Neural cell (in vitro differentiated cells): ENCODE measurements at regions not wholly inside any gene's neighbourhood (a gene's known extent, or its start where the extent isn't known, plus 50 kb on each side); places are given as distances from the start of the nearest gene placed in this dataset.

Experiments used
- H2AFZ ChIP-seq: fragments of 200-600, 300-800 bp; sonication (generic), shearing (Covaris generic); 2 replicates; pipeline ENCODE4 v1.6.0; 2014; ENCODE audit warnings: low read depth, mild to moderate bottlenecking, antibody characterized with exemption, low read length, moderate library complexity
- H3F3A ChIP-seq: fragments of 200-600 bp; shearing (Covaris generic); 2 replicates; pipeline ENCODE4 v1.6.1; 2016; ENCODE audit warnings: mild to moderate bottlenecking, moderate library complexity, mixed read lengths, antibody characterized with exemption, low read length; ENCODE audit not compliant: insufficient read depth, poor library complexity, severe bottlenecking
- H3K27ac ChIP-seq: fragments of 200-600, 300-800 bp; sonication (generic), shearing (Covaris generic); 2 replicates; pipeline ENCODE4 v1.5.1; 2014; ENCODE audit warnings: mild to moderate bottlenecking, low read length, moderate library complexity
- H3K27me3 ChIP-seq: fragments of 300-800, 200-600 bp; sonication (generic), shearing (Covaris generic); 2 replicates; pipeline ENCODE4 v1.6.0; 2014; ENCODE audit warnings: mild to moderate bottlenecking, low read depth, low read length, moderate library complexity; ENCODE audit not compliant: insufficient read depth
- H3K36me3 ChIP-seq: fragments of 300-800, 200-600 bp; sonication (generic), shearing (Covaris generic); 2 replicates; pipeline ENCODE4 v1.5.1; 2014; ENCODE audit warnings: mild to moderate bottlenecking, antibody characterized with exemption, low read length, moderate library complexity; ENCODE audit not compliant: insufficient read depth
- H3K4me2 ChIP-seq: fragments of 300-800, 200-600 bp; sonication (generic), shearing (Covaris generic); 2 replicates; pipeline ENCODE4 v1.6.0; 2014; ENCODE audit warnings: mild to moderate bottlenecking, low read length
- H3K4me3 ChIP-seq: fragments of 300-800, 200-600 bp; sonication (generic), shearing (Covaris generic); 2 replicates; pipeline ENCODE4 v1.5.1; 2014; ENCODE audit warnings: mild to moderate bottlenecking, low read length, moderate library complexity
- H3K79me2 ChIP-seq: fragments of 200-600 bp; shearing (Covaris generic); replicated peaks from 2 replicates; pipeline ENCODE4 v1.6.0; 2014; ENCODE audit warnings: mild to moderate bottlenecking, low read length, moderate library complexity; ENCODE audit not compliant: insufficient read depth
- H3K9ac ChIP-seq: fragments of 300-800, 200-600 bp; sonication (generic), shearing (Covaris generic); 2 replicates; pipeline ENCODE4 v1.6.1; 2016; ENCODE audit warnings: mild to moderate bottlenecking, low read length, mixed read lengths
- H3K9me2 ChIP-seq: fragments of 200-600 bp; shearing (Covaris generic); 2 replicates; pipeline ENCODE4 v1.6.1; 2016; ENCODE audit warnings: mild to moderate bottlenecking, low read length, mixed read lengths; ENCODE audit not compliant: insufficient read depth
- H3K9me3 ChIP-seq: fragments of 200-600, 300-800 bp; sonication (generic), shearing (Covaris generic); 2 replicates; pipeline ENCODE4 v1.6.1; 2016; ENCODE audit warnings: mild to moderate bottlenecking, mixed run types, low read length, moderate library complexity, mixed read lengths
- H4K20me1 ChIP-seq: fragments of 200-600 bp; shearing (Covaris generic); 2 replicates; pipeline ENCODE4 v1.6.1; 2016; ENCODE audit warnings: mild to moderate bottlenecking, mixed run types; ENCODE audit not compliant: insufficient read depth
- EP300 ChIP-seq: fragments of 450-650 bp; conservative IDR thresholded peaks from 2 replicates; pipeline ENCODE4 v1.6.1; 2014; ENCODE audit warnings: antibody characterized with exemption, mild to moderate bottlenecking, moderate library complexity; ENCODE audit not compliant: poor library complexity, severe bottlenecking
- EZH2 ChIP-seq: fragments of 200-600, 300-800 bp; shearing (Covaris generic), sonication (generic); IDR thresholded peaks from 2 replicates; pipeline ENCODE4 v1.6.1; 2014; ENCODE audit warnings: antibody characterized with exemption, low read length, borderline replicate concordance, mild to moderate bottlenecking; ENCODE audit not compliant: insufficient read depth, poor library complexity, severe bottlenecking
- MXI1 ChIP-seq: fragments of 450-650 bp; conservative IDR thresholded peaks from 2 replicates; pipeline ENCODE4 v1.6.1; 2014; ENCODE audit warnings: antibody characterized with exemption, mild to moderate bottlenecking; ENCODE audit not compliant: poor library complexity, severe bottlenecking
- POLR2AphosphoS5 ChIP-seq: IDR thresholded peaks from 2 replicates; pipeline ENCODE4 v1.6.1; 2012
- RAD21 ChIP-seq: fragments of 450-650 bp; conservative IDR thresholded peaks from 2 replicates; pipeline ENCODE4 v1.6.1; 2014; ENCODE audit warnings: antibody characterized with exemption, mild to moderate bottlenecking, moderate library complexity
- REST ChIP-seq: IDR thresholded peaks from 2 replicates; pipeline ENCODE4 v1.6.1; 2012; ENCODE audit warnings: borderline replicate concordance
- SMC3 ChIP-seq: fragments of 450-650 bp; conservative IDR thresholded peaks from 2 replicates; pipeline ENCODE4 v1.6.1; 2014; ENCODE audit warnings: antibody characterized with exemption, mild to moderate bottlenecking, moderate library complexity; ENCODE audit not compliant: poor library complexity
- TAF1 ChIP-seq: IDR thresholded peaks from 2 replicates; pipeline ENCODE4 v1.6.1; 2012; ENCODE audit warnings: low read depth
- TF ChIP-seq, protein P1 (sequence below): fragments of 450-650 bp; IDR thresholded peaks from 2 replicates; pipeline ENCODE4 v1.5.1; 2014; ENCODE audit warnings: antibody characterized with exemption, mild to moderate bottlenecking, moderate library complexity; ENCODE audit not compliant: poor library complexity, severe bottlenecking

DNA sequence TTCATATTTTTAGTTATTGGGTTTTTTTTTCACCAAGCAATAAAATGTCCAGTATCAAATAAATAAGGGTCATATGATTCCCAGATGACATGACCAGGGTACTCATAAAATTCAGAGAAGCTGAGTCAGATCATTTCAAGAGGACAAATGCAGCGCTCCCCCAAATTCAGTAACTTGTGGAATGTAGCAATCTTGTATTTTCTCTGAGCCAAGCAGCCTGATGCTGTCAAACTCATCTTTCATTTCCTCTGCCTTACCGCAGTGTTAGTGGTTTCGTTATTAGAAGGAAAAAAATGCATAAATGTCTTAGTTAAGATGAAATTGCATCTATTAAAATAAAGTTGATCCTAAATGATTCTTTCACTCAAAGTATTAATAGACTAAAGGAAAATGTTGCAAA is 57.8 kb upstream of the EDN1 start:
- Histone ChIP-seq H2AFZ (no peak overlapping the region), H3K27me3 (no peaks in the 10 kb centered on the region), H3K27ac (no peak overlapping the region), H3K4me3 (no peak overlapping the region), H3K79me2 (no peaks in the 10 kb centered on the region), H3K9ac (no peak overlapping the region), H3K9me2 (no peaks in the 10 kb centered on the region), H4K20me1 (no peaks in the 10 kb centered on the region), H3F3A (no peaks in the 10 kb centered on the region), H3K4me2 (no peak overlapping the region), H3K9me3 (no peaks in the 10 kb centered on the region), H3K36me3 (no peaks in the 10 kb centered on the region)
- TF ChIP-seq SMC3 (no peak), EZH2 (no peak), EP300 (no peak), REST (no peak), MXI1 (no peak), TAF1 (no peak), POLR2AphosphoS5 (no peak), RAD21 (no peak)
- TF ChIP-seq, protein P1, sequence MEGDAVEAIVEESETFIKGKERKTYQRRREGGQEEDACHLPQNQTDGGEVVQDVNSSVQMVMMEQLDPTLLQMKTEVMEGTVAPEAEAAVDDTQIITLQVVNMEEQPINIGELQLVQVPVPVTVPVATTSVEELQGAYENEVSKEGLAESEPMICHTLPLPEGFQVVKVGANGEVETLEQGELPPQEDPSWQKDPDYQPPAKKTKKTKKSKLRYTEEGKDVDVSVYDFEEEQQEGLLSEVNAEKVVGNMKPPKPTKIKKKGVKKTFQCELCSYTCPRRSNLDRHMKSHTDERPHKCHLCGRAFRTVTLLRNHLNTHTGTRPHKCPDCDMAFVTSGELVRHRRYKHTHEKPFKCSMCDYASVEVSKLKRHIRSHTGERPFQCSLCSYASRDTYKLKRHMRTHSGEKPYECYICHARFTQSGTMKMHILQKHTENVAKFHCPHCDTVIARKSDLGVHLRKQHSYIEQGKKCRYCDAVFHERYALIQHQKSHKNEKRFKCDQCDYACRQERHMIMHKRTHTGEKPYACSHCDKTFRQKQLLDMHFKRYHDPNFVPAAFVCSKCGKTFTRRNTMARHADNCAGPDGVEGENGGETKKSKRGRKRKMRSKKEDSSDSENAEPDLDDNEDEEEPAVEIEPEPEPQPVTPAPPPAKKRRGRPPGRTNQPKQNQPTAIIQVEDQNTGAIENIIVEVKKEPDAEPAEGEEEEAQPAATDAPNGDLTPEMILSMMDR, result no peak

- H3K27ac ChIP-seq, result no peak overlapping the region
- no peaks in the 10 kb centered on the region for H3F3A ChIP-seq
- no peaks in the 10 kb centered on the region for H3K79me2 ChIP-seq
- H3K9ac ChIP-seq, result no peak overlapping the region
- no peaks in the 10 kb centered on the region for H3K9me3 ChIP-seq
- no peak overlapping the region for H2AFZ ChIP-seq
- TF ChIP-seq EZH2 (no peak), RAD21 (no peak)
- no peak overlapping the region for H3K4me3 ChIP-seq
- no peak overlapping the region for H3K4me2 ChIP-seq
- H3K9me2 ChIP-seq, result no peaks in the 10 kb centered on the region
- H3K27me3 ChIP-seq, result no peaks in the 10 kb centered on the region
- no peaks in the 10 kb centered on the region for H3K36me3 ChIP-seq
- no peaks in the 10 kb centered on the region for H4K20me1 ChIP-seq
Observed at GRCh38 chr6:12232821-12233220, 57.3 kb upstream of the EDN1 start.
